ENCODE measurements at regions not wholly inside any gene's neighbourhood (a gene's known extent, or its start where the extent isn't known, plus 50 kb on each side); places are given as distances from the start of the nearest gene placed in this dataset.

GRCh38 chr3:159829539-159830227 is 159.0 kb upstream of the IL12A start:
- DNase-seq: no peak

GRCh38 chr3:159830523-159831154 is 158.0 kb upstream of the IL12A start:
- DNase-seq: no peak

GRCh38 chr3:159831466-159831865 is 157.2 kb upstream of the IL12A start:
- DNase-seq: no peak

- no peak for DNase-seq
These were observed 156.6 kb upstream of the IL12A start for GRCh38 chr3:159832024-159832423.

- no peak for DNase-seq
These were observed 153.5 kb upstream of the IL12A start for GRCh38 chr3:159835126-159835525.

- DNase-seq: no peak
These were observed 150.9 kb upstream of the IL12A start for GRCh38 chr3:159837725-159838124.

GRCh38 chr3:159838938-159839337 is 149.7 kb upstream of the IL12A start:
- DNase-seq: no peak

- DNase-seq: no peak
These were observed 148.9 kb upstream of the IL12A start, which contains the start of gene SCHIP1 for GRCh38 chr3:159839561-159840379. TSS of gene SCHIP1 (plus strand) at chr3:159839861.

GRCh38 chr3:159840703-159841299 is 147.8 kb upstream of the IL12A start:
- no peak for DNase-seq

GRCh38 chr3:159841766-159842165 is 146.9 kb upstream of the IL12A start:
- no peak for DNase-seq

GRCh38 chr3:159843840-159844730 is 144.6 kb upstream of the IL12A start:
- DNase-seq: no peak

- DNase-seq: no peak
These were observed 143.8 kb upstream of the IL12A start for GRCh38 chr3:159844801-159845261.

GRCh38 chr3:159845737-159846136 is 142.9 kb upstream of the IL12A start:
- DNase-seq: no peak

GRCh38 chr3:159846255-159846654 is 142.4 kb upstream of the IL12A start:
- no peak for DNase-seq

GRCh38 chr3:159848348-159849118 is 140.1 kb upstream of the IL12A start:
- DNase-seq: no peak

GRCh38 chr3:159850481-159850880 is 138.2 kb upstream of the IL12A start:
- DNase-seq: no peak

- no peak for DNase-seq
These were observed 136.4 kb upstream of the IL12A start for GRCh38 chr3:159852266-159852665.

- DNase-seq: no peak
These were observed 135.7 kb upstream of the IL12A start for GRCh38 chr3:159852821-159853505.

- no peak for DNase-seq
These were observed 135.2 kb upstream of the IL12A start for GRCh38 chr3:159853506-159853864.

- DNase-seq: no peak
These were observed 134.0 kb upstream of the IL12A start for GRCh38 chr3:159854500-159855124.
